G401 (cell line): ENCODE measurements at regions not wholly inside any gene's neighbourhood (a gene's known extent, or its start where the extent isn't known, plus 50 kb on each side); places are given as distances from the start of the nearest gene placed in this dataset.
"Not testable (repeated sequence)": the region's sequence is repeated elsewhere in the genome, so short reads cannot be mapped to it uniquely, and the experiment has no call there.

ENCODE experiments used
- DNase-seq: peaks from one replicate; pipeline ENCODE4 v3.0.0-alpha.2; 2015; ENCODE audit warnings: low spot score
- in situ Hi-C: cut with HindIII; loops from 2 replicates; pipeline ENCODE4 v1.10.0; 2016; ENCODE audit warnings: low sequenced_read_pairs, mixed read lengths

DNA sequence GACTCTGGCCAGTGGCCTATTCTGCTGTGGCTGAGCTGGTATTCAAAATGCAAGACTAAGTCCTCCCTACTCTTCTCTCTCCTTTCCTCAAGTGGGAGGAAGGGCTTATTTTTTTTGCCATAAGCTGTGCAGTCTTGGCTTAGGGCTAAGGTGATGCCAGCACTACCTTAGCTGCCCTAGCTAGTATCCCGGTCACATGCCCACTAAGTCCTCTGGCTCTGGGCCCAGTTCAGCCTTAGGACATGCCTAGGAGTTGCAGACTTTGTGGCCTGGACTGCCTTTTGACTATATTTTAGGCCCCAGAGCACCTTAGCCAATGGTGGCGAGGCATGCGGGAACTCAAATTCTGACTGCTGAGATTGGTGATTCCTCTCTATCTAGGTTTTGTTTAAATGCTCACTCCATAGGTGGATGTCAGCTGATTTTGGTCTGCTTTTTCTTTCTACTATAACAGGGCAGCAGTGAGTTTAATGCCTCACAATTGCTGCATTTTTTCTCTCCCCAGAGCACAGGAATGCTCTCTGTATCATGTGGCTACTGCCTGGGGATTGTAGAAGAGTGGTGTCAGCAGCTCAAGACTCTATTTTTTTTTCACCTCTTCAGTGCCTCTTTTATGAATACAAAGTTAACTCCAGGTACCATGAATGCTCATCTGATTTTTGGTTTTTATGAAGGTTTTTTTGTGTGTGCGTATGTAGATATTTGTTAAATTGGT lies 472.9 kb upstream of the GRID2 start:
- DNase-seq, result no peak
- in situ Hi-C loops, result no loop called here

DNA sequence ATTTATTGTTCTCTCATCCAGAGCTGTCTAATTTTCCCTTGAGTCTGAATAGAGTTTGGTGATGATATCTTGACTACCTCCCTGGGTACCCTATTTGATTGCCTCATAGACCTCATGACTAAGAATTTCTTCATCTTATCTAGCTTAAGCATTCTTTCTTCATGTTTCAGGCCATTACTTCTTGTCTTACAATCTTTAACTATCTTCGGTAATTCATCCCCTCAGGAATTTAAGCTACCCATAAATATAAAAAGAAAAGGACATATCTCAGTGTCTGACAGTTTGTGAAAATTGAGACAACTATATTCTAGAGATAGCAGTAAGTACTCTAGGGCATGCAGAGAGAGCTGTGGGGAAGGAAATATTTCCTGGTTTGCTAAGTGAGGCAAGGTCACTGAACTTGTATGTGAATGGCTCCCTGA lies 466.1 kb upstream of the GRID2 start:
- in situ Hi-C loops, result no loop called here

DNA sequence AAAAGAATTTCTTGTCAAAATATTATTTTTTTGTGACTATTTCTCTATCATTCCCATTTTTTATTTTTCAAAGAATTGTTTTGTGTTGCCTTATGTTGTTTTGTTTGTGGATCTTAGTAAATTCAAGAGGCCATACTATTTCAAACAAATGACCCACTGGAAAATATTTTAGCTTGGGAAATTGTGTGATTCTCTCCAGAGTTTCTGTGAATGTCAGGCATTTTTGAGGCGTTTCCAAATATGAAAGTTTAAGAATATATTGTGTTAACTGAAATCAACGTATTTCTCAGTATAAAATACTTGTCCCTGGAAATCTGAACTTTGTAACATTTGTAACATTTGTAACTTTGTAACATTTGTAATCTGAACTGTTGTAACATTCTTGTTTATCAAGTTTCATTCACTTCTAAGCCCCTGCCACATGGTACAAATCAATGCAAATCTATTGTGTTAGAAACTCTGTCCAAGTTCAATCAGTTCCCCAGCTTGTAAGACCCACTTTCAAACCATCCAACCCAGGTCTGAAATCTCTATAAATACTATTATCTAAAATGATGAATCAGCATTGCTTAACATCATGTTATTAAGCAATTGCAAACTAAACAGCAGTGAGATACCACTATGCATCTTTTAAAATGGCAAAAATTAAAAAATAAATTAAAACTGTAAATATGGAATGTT lies 465.4 kb upstream of the GRID2 start:
- DNase-seq, result no peak
- in situ Hi-C loops, result no loop called here

More for the DNA sequence above, 466.1 kb upstream of the GRID2 start:
- DNase-seq, result no peak

DNA sequence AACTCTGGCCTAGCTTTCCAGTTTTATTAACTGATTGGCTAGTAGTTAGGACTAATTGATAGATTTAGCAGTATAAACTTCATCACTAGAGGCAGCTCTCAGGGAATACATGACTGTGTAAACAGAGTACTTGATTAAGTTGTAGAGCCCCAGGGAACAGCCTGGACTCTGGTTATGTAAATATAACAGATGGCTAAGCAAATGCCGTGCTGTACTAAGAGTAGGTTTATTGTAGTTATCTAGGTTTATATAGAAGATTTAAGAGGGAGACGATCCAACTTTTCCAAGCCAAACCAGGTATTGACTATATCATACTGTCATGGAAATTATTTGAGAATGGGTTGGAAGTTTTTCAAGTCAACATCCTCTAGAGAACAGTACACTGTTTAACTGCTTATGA lies 463.4 kb upstream of the GRID2 start:
- DNase-seq, result no peak
- in situ Hi-C loops, result no loop called here

DNA sequence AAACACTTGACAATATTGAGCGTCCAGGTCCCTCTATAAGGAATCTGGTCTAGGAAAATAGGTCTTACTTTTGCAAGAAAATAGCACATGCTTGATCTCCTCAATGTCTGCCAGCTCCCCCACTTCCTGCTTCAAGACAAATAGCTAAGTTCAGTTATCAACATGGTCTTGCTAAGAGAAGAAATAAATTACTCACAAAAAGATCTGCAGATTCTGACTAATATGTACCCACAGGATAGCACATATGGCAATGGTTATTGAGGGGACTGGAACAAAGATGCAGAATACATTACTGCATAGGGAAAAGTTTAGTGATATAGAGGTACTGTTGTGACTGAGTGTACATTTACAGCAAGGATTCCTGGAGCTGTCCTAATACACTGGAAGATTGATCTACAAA lies 457.5 kb upstream of the GRID2 start:
- in situ Hi-C loops, result no loop called here
- no peak for DNase-seq

DNA sequence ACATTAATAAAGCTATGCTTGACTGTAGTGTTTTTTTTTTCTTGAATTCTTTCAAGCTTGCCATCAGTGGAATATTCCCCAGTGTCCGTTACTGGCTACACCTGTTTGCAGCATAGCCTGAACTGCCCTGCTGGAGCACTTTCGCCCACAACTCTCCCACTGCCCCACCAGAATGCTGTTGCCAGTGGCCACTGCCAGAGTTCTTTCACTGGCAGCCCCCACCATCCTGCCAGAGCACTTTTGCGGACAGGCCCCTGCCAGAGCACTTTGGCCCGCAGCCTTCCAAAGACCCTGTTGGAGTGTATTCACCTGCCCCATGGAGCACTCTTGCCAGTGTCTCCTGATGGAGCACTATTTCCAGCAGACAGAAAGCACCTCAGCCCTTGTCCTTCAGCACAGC lies 452.3 kb upstream of the GRID2 start:
- in situ Hi-C loops, result no loop called here
- no peak for DNase-seq

DNA sequence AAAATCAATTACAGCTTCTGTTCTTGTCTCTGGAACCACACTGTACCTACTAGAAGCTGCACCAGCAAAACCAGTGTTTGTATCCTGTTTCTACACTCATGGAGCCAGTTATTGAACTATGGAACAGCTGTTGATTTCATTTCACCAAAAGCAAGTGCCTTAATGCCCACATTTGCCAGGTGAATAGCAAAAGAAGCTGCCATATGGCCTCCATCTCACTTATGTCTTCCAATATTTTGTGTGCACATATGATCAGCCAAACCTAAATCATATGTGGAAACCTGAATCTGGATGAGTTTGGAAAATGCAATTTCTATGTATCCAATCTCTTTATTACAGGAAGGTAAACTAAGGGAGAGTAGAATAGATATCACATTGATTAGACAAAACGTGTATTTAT lies 415.8 kb upstream of the GRID2 start:
- DNase-seq, result no peak
- in situ Hi-C loops, result no loop called here

DNA sequence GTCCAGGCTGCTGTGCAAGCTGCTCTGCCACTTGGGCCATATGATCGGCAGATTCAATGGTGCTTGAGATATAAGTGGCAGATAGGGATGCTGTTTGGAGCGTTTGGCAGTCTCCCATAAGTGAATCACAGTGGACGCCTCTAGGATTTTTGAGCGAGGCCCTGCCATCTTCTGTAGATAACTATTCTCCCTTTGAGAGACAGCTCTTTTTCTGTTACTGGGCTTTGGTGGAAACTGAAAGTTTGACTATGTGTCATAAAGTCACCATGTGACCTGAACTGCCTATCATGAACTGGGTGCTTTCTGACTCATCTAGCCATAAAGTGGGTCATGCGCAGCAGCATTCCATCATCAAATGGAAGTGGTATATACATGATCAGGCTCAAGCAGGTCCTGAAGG lies 412.5 kb upstream of the GRID2 start:
- DNase-seq, in situ Hi-C loops: not testable (repeated sequence)

DNA sequence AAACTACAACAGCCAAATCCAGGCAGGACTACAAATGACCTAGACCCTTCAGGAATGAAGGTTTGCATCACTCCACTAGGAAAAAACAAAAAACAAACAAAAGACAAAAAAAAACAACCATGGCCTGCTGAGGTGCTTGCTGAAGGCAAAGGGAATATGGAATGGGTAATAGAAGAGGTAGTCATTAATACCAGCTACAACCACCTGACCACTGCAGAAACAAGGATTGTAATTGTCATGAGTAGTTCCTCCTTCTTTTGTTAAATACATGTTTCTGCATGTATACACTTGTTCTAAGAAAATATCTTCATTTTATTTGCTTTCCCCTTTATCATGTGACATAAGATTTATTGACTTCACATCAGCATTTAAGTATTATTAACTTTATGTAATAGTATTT lies 409.8 kb upstream of the GRID2 start:
- no peak for DNase-seq
- in situ Hi-C loops, result no loop called here

DNA sequence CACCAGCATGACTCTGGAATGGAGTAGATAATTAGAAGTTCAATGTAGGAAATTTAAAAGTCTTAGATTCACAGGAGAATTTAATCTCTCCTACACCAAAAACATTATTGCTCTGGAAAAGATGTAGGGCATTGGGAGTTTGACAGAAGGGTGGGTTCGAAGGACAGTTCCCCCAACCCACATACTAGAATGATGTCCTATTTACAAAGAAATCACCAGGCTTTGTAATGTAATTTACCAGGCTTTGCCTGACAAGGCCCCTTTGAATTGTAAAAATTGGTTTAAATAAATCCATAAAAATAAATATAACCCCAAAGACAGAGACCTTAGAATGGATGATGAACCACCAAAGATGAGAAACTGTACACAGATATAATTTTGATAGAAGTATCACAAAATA lies 399.2 kb upstream of the GRID2 start:
- in situ Hi-C loops, result no loop called here
- DNase-seq, result no peak

DNA sequence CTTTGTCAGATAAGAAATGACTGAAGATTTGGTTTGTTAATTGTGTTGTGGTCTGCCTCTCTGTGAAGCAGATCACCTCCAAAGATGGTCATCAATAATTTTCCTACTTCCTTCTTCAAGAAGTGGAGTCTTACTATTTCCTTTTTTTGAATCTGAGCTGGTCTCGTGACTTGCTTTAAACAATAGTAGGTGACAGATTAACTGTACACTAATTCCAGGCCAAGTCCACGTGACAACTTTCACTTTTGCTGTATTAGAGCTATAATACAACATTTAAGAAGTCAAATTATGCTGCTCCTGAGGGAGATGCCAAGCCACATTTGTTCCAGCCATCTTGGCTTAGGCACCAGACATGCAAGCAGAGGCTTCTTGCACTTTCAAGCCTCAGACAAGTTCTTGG lies 393.8 kb upstream of the GRID2 start:
- in situ Hi-C loops, result no loop called here
- no peak for DNase-seq

DNA sequence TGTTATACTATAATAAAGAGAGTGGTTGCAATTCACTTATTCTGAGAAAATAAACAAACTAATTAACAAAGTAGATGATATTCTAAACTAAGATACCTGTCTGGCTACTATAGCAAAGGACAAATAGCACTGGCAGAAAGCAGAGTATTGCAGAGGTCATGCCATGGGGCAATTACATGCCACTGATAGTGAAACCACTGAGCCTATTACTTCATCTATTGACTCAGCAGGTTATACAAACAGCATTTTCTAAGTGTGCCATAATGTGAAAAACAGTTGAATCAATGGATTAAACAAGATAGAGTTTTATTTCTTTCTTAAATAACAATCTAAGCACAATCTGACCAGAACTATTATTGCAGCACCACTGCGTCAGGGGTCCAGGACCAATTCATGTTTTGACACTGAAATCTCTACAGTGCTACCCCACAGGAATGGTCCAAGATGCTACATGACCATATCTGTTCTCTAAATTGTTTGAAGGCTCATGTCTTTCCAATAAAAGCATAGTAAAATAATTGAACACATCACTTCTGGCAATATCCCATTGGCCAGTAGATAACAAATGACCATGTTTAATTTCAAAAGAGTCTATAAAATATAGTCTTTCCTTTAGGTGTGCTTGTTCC lies 389.5 kb upstream of the GRID2 start:
- in situ Hi-C loops, result no loop called here

DNA sequence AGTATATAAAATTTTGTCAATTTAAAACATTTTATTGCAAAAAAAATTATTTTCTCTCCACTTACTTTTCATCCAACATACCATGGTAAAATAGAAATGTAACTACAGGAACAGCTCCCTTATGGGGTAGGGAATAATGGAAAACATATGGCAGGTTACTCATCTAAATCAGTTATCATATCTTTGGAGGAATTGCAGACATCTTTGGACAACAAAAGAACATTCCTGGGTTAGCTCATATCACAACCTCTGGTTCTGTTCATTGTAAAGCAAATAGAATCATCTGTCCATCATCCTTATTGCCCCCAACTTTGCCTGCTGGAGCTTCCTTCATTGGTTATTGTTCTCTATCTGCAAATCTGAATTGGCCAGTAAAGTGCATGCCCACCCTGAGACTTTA lies 387.5 kb upstream of the GRID2 start:
- no peak for DNase-seq
- in situ Hi-C loops, result no loop called here

More for the DNA sequence above, 389.5 kb upstream of the GRID2 start:
- DNase-seq, result no peak

DNA sequence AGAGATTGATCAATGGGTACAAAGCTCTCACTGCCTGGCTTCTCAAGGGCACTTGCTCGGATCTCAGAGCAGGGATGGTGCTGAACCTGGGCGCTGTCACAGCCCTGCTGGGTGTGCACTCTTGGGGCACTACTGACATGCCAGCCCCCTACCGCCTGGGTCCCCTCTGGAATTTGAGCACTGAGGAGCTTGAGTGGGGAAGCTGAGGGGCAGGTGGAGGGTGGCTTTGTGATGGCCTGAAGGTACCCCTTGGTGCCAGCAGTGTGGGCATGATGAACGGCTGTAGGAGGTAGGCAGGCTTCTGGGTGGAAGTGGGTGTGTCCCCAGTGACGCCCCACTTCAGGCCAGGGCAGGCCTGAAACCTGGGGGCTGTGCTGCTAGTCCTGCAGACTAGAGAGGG lies 379.1 kb upstream of the GRID2 start:
- no peak for DNase-seq

DNA sequence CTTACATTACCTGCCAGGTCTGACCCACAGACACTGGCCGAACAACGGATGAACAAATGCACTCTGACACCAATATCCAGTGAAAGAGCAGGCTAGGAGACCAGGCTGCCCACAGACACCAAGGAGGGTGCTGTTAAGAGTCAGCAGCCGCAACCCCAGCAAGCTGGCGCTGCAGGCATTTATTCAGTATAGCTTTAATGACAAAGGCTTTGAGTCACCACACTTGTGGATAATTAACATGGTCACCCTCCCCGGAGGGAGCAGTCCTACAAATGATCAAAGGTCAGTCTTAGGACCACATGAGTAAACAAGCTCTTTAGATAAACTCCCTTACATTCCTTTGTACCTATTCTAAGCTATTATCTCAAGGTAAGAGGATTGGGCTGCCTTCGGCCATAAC lies 368.5 kb upstream of the GRID2 start:
- no peak for DNase-seq
- in situ Hi-C loops, result no loop called here

More for the DNA sequence above, 379.1 kb upstream of the GRID2 start:
- in situ Hi-C loops, result no loop called here

DNA sequence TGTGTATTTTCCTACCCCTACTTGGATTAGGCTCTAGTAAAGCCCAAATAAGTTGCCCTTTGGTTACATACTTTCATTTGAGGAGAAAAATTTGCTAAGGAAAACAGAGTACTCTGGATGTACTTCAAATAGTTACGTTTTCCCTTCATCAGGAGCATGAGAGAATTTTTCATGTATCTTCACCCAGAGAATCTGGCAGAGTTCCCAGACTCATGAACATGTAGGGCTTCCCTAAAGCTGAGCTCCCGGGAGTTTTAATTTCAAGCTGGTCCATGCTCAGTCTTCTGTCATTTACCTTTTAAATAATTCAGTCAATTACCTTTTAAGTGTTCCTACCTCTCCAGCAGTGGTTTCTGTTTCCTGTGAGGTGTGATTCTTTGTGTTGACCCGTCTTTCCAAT lies 367.5 kb upstream of the GRID2 start:
- DNase-seq, result peak; percentile 18
- in situ Hi-C loops, result no loop called here

DNA sequence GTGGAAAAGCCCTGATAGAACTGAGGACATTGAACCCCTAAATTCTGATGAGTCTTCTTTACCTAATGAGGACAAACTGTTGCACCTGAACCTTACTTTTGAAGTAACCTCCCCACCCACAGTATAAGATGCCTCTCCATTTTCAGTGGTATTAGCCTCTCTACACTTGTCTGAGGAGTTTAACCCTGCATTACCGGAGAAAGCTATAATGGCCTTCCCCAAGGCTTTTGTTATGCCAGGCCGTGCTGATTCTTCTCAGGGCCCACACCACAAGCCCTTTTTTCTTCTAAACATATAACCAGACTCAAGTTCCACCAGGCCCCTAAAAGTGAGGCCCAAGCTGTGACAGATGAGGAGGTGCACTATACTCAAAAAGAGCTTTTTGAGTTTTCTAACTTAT lies 345.8 kb upstream of the GRID2 start:
- in situ Hi-C loops, result no loop called here
- no peak for DNase-seq

DNA sequence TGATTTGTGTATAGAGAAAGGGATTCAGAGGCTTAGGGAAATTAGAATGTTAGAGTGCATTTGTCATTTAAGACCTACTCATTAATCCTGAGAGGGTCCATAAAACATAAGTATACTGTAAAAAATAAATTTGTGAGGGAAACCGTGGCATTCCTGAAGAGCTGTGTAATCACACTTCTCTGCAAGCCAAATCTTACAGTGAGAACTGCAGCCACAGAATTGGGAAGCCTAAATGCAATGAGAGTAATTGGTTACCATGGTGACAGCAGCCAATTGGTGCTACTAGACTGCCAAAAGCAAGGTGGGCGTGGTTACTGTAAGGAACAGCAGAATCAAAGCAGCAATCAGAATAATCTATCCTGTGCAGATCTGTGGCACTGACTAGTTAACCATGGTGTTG lies 345.2 kb upstream of the GRID2 start:
- in situ Hi-C loops, result no loop called here
- DNase-seq, result no peak

DNA sequence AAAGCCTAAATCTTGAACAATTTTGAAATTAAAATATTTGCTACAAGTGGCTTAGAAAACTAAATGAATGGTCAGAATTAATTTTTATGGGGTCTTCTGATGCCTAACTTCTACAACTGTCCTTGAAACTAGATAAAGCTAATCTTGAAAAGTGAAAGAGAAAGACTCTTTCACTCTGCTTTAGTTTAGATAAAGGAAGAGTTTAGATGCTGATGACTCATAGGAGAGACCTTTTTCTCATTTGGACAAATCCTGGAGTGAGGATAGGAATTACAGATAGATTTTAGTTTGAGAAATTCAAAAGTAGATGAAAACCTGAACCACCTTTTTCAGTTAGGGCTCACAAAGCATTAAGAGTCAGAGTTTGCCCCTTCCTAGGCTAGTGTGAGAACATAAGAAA lies 342.3 kb upstream of the GRID2 start:
- DNase-seq, result no peak
- in situ Hi-C loops, result no loop called here

DNA sequence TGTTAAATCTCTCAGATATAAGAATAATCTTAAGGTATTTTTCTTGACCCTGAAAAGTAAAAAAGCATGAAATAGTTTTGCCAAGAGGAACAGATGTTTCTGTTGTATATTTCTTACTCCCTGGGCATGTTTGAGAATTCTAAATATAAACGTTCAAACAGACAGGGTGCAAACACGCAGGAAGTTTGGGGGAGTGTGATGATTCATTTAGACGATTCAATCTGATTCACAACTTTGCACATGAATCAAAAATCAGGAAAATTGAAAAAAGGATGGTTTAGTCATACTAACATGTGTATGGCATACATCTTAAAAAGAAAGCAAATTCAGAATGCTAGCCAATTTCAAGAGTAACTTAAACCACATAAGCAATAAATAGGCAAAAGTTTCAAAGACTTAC lies 340.3 kb upstream of the GRID2 start:
- no peak for DNase-seq
- in situ Hi-C loops, result no loop called here

DNA sequence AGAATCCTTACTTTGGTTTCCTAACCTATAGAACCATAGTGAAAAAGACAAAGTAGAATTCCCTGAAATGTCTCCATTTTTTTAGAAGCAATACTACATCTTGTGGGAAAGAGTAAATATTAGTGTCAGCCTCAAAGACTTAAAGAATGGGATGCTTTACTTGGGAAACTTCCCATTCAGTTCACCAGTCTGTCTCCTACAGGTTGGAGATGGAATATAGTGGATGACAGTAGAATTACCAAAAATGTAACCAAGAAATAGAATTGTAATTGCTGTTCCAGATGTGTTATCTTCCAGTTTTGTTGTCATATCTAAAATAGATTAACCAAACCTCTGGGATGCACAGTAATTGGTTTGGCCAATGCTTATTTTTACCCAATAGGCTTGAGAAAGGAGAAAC lies 338.6 kb upstream of the GRID2 start:
- DNase-seq, result no peak
- in situ Hi-C loops, result no loop called here
